Dedifferentiated amniotic fluid mesenchymal stem cell (primary cell): ENCODE measurements at regions not wholly inside any gene's neighbourhood (a gene's known extent, or its start where the extent isn't known, plus 50 kb on each side); places are given as distances from the start of the nearest gene placed in this dataset.
"Not testable (repeated sequence)": the region's sequence is repeated elsewhere in the genome, so short reads cannot be mapped to it uniquely, and the experiment has no call there.

ENCODE experiments used
- DNase-seq: peaks from one replicate; pipeline ENCODE4 v3.0.0-alpha.2; 2016; ENCODE audit errors: extremely low spot score

GRCh38 chr9:28444637-28445036, 871.4 kb upstream of the C9orf72 start:
- no peak for DNase-seq

- DNase-seq, result no peak
These were observed 871.9 kb upstream of the C9orf72 start for GRCh38 chr9:28445211-28445610.

- DNase-seq, result no peak
These were observed 880.6 kb upstream of the C9orf72 start for GRCh38 chr9:28453918-28454317.

GRCh38 chr9:28456861-28457260, 883.6 kb upstream of the C9orf72 start:
- DNase-seq, result no peak

GRCh38 chr9:28464481-28465216, 891.4 kb upstream of the C9orf72 start:
- DNase-seq, result no peak

GRCh38 chr9:28471261-28471660, 898.0 kb upstream of the C9orf72 start:
- no peak for DNase-seq

GRCh38 chr9:28487561-28487960, 914.3 kb upstream of the C9orf72 start:
- DNase-seq, result no peak

- DNase-seq, result no peak
These were observed 917.8 kb upstream of the C9orf72 start for GRCh38 chr9:28491121-28491520.

- DNase-seq, result not testable (repeated sequence)
These were observed 924.9 kb upstream of the C9orf72 start for GRCh38 chr9:28498168-28498567.

- DNase-seq, result no peak
These were observed 928.9 kb upstream of the C9orf72 start for GRCh38 chr9:28502189-28502588.

GRCh38 chr9:28502741-28503140, 929.5 kb upstream of the C9orf72 start:
- DNase-seq, result no peak

- no peak for DNase-seq
These were observed 930.3 kb upstream of the C9orf72 start for GRCh38 chr9:28503573-28503972.

- no peak for DNase-seq
These were observed 945.2 kb upstream of the C9orf72 start for GRCh38 chr9:28518439-28518838.

GRCh38 chr9:28524309-28524708, 951.0 kb upstream of the C9orf72 start:
- DNase-seq, result not testable (repeated sequence)

GRCh38 chr9:28528049-28528448, 954.8 kb upstream of the C9orf72 start:
- no peak for DNase-seq

GRCh38 chr9:28538132-28538531, 964.9 kb upstream of the C9orf72 start:
- no peak for DNase-seq

GRCh38 chr9:28539434-28540070, 966.3 kb upstream of the C9orf72 start:
- DNase-seq, result no peak

- DNase-seq, result no peak
These were observed 969.6 kb upstream of the C9orf72 start for GRCh38 chr9:28542928-28543327.

- no peak for DNase-seq
These were observed 974.2 kb upstream of the C9orf72 start for GRCh38 chr9:28547527-28547926.

GRCh38 chr9:28563291-28563934, 990.1 kb upstream of the C9orf72 start:
- no peak for DNase-seq

- no peak for DNase-seq
These were observed 1010.6 kb upstream of the C9orf72 start for GRCh38 chr9:28583832-28584231.

- DNase-seq, result no peak
These were observed 1011.3 kb upstream of the C9orf72 start for GRCh38 chr9:28584542-28584941.

- no peak for DNase-seq
These were observed 1013.8 kb upstream of the C9orf72 start for GRCh38 chr9:28587052-28587451.
